K562 (cell line): ENCODE measurements at regions not wholly inside any gene's neighbourhood (a gene's known extent, or its start where the extent isn't known, plus 50 kb on each side); places are given as distances from the start of the nearest gene placed in this dataset.

Experiments
- ATAC-seq: fragments of 200-7000 bp; cut with Tn5 transposase; 3 replicates; pipeline ENCODE4 v1.9.1; 2020; ENCODE audit warnings: moderate library complexity
- BruUV-seq: library from RNA; stranded (reverse); fragments of 400-500 nt; replicated peaks from 2 replicates; lab custom pipeline; 2021; lab: Mats Ljungman, UMichigan
- CTCF ChIA-PET: fragments of 300-600 bp; formaldehyde crosslinking; extraction: SDS; loops from one replicate; lab custom pipeline; 2021; ENCODE audit warnings: low intra/inter-chr PET ratio; lab: Yijun Ruan, JAX
- POLR2A ChIA-PET: fragments of 300-600, 350-650 bp; sonication (Branson Sonifier 250); formaldehyde crosslinking; extraction: SDS; loops from one replicate; lab custom pipeline; 2021; ENCODE audit warnings: antibody characterized with exemption, inconsistent platforms; lab: Yijun Ruan, JAX
- DNase-seq, 4 experiments: peaks; one replicate each; pipeline versions ENCODE4 v3.0.0 to v3.0.0-alpha.2; 2011 to 2018; ENCODE audit warnings: low spot score in 3 of 4, mixed read lengths in 3 of 4; ENCODE audit errors: extremely low read depth in 1 of 4
- FAIRE-seq: peaks from 2 replicates; lab custom pipeline; 2011; peaks lifted over from hg19 to GRCh38; lab: Jason Lieb, UNC
- H2AFZ ChIP-seq: 2 replicates; pipeline ENCODE4 v1.6.0; 2011; ENCODE audit warnings: low read depth, low read length, control low read depth, inconsistent platforms
- H3K27ac ChIP-seq: fragments of 200-600 bp; 3 replicates; pipeline ENCODE4 v1.8.0; 2011; ENCODE audit warnings: low read depth, mild to moderate bottlenecking, control low read depth, inconsistent platforms, low read length, moderate library complexity, mixed read lengths; ENCODE audit errors: extremely low read depth
- H3K27me3 ChIP-seq, 2 experiments: fragments of 300-600 bp in 1 of 2; 2 replicates in 1 of 2; 3 replicates in 1 of 2; pipeline versions ENCODE4 v1.6.0 to v1.8.0; 2011; ENCODE audit warnings: inconsistent platforms in 2 of 2, low read length in 2 of 2, mild to moderate bottlenecking in 1 of 2, mixed read lengths in 1 of 2, moderate library complexity in 1 of 2; ENCODE audit not compliant: control insufficient read depth in 2 of 2, insufficient read depth in 2 of 2
- H3K36me3 ChIP-seq: fragments of 300-600 bp; 3 replicates; pipeline ENCODE4 v1.8.0; 2011; ENCODE audit warnings: mild to moderate bottlenecking, low read length, inconsistent platforms; ENCODE audit not compliant: control insufficient read depth, insufficient read depth
- H3K4me1 ChIP-seq, 2 experiments: fragments of 200-600 bp in 1 of 2; replicated peaks in 1 of 2; 2 replicates in 1 of 2; 3 replicates in 1 of 2; pipeline versions ENCODE4 v1.5.1 to v1.8.0; 2011; ENCODE audit warnings: inconsistent platforms in 2 of 2, low read length in 2 of 2, mild to moderate bottlenecking in 1 of 2, mixed read lengths in 1 of 2, moderate library complexity in 1 of 2; ENCODE audit not compliant: control insufficient read depth in 2 of 2, insufficient read depth in 2 of 2
- H3K4me2 ChIP-seq: 2 replicates; pipeline ENCODE4 v1.6.1; 2011; ENCODE audit warnings: low read length, control low read depth, inconsistent platforms, mixed read lengths; ENCODE audit not compliant: insufficient read depth
- H3K4me3 ChIP-seq: fragments of 200-600 bp; sonication (generic), shearing (Covaris generic); 2 replicates; pipeline ENCODE4 v1.5.1; 2016; ENCODE audit warnings: control low read depth, inconsistent platforms
- H3K79me2 ChIP-seq: fragments of 200-600 bp; 3 replicates; pipeline ENCODE4 v1.8.0; 2011; ENCODE audit warnings: low read length, inconsistent platforms; ENCODE audit not compliant: control insufficient read depth, insufficient read depth
- H3K9ac ChIP-seq, 2 experiments: 2 replicates each; pipeline versions ENCODE4 v1.6.0 to v1.6.1; 2011; ENCODE audit warnings: low read depth in 2 of 2, low read length in 2 of 2, control low read depth in 1 of 2, inconsistent platforms in 1 of 2, mild to moderate bottlenecking in 1 of 2, mixed read lengths in 1 of 2; ENCODE audit not compliant: insufficient read depth in 1 of 2
- H3K9me1 ChIP-seq: one replicate; pipeline ENCODE4 v1.6.0; 2011; ENCODE audit warnings: inconsistent platforms, mild to moderate bottlenecking, low read length, moderate library complexity; ENCODE audit not compliant: control insufficient read depth, insufficient read depth
- H3K9me3 ChIP-seq: replicated peaks from 2 replicates; pipeline ENCODE4 v1.5.1; 2011; ENCODE audit warnings: low read depth, low read length, inconsistent platforms; ENCODE audit not compliant: control insufficient read depth, insufficient read depth
- H4K20me1 ChIP-seq: replicated peaks from 2 replicates; pipeline ENCODE4 v1.6.1; 2011; ENCODE audit warnings: low read length, inconsistent platforms, mixed read lengths; ENCODE audit not compliant: control insufficient read depth, insufficient read depth
- CHCHD3 ChIP-seq: fragments of 250-450 bp; sonication (Bioruptor Pico); IDR thresholded peaks from 2 replicates; pipeline ENCODE4 v2.1.2; 2022; ENCODE audit warnings: mild to moderate bottlenecking
- E2F5 ChIP-seq: sonication (generic); formaldehyde crosslinking; IDR thresholded peaks from 2 replicates; pipeline ENCODE4 v1.8.0; 2022; ENCODE audit warnings: mild to moderate bottlenecking, missing genetic modification reagents
- FOS ChIP-seq: IDR thresholded peaks from 3 replicates; pipeline ENCODE4 v1.6.1; 2011; ENCODE audit not compliant: insufficient read length; ENCODE audit errors: extremely low read depth
- MIER1 ChIP-seq: fragments of 450-650 bp; IDR thresholded peaks from 2 replicates; pipeline ENCODE4 v1.6.1; 2016; ENCODE audit warnings: antibody characterized with exemption, mild to moderate bottlenecking, low read depth
- MYNN ChIP-seq, 2 experiments: sonication (generic); formaldehyde crosslinking in 1 of 2; IDR thresholded peaks; 2 replicates each; pipeline versions ENCODE4 v1.5.0 to v1.6.1; 2016 to 2020; ENCODE audit warnings: antibody characterized with exemption in 1 of 2, missing genetic modification reagents in 1 of 2
- POU5F1 ChIP-seq: fragments of 150-350 bp; IDR thresholded peaks from 2 replicates; pipeline ENCODE4 v1.6.1; 2014; ENCODE audit warnings: borderline replicate concordance, low read length, low read depth, mild to moderate bottlenecking; ENCODE audit not compliant: partially characterized antibody
- RFX5 ChIP-seq: IDR thresholded peaks from 2 replicates; pipeline ENCODE4 v1.6.1; 2011; ENCODE audit warnings: low read depth, mild to moderate bottlenecking, improper control_type of control experiment, low read length
- XRCC5 ChIP-seq: fragments of 200-400 bp; formaldehyde crosslinking; IDR thresholded peaks from 2 replicates; pipeline ENCODE4 v1.6.1; 2017; ENCODE audit warnings: low read depth, mild to moderate bottlenecking, low read length
- ZNF280B ChIP-seq: fragments of 250-450 bp; sonication (Bioruptor Pico); IDR thresholded peaks from 2 replicates; pipeline ENCODE4 v1.5.1; 2021; ENCODE audit warnings: mild to moderate bottlenecking
- ZNF3 ChIP-seq: fragments of 250-450 bp; sonication (Bioruptor Pico); IDR thresholded peaks from 2 replicates; pipeline ENCODE4 v1.5.0; 2021; ENCODE audit warnings: mild to moderate bottlenecking, moderate library complexity
- ZNF408 ChIP-seq: fragments of 250-450 bp; sonication (Bioruptor Pico); IDR thresholded peaks from 2 replicates; pipeline ENCODE4 v1.4.0; 2020; ENCODE audit warnings: low read depth, mild to moderate bottlenecking, moderate library complexity
- WGBS: fragments of 100-300 bp; shearing (Covaris generic); methylation state at CpG from one replicate; pipeline ENCODE4 v1.1.6; 2016; ENCODE audit warnings: low coverage, mixed read lengths; ENCODE audit not compliant: insufficient coverage; ENCODE audit errors: missing lambda C conversion rate; 5-methylcytosine and 5-hydroxymethylcytosine counted together
- in situ Hi-C: fragments of 300-500 bp; cut with MboI; formaldehyde crosslinking; loops from 4 replicates; pipeline ENCODE4 v1.15.0; 2018; ENCODE audit warnings: inconsistent platforms, mixed read lengths
- intact Hi-C: fragments of 100-400 bp; cut with micrococcal nuclease; formaldehyde crosslinking; loops from 2 replicates; pipeline ENCODE4 v1.14.2; 2022

GRCh38 chr6:170212956-170213636, 77.8 kb downstream of the DLL1 start:
- POLR2A ChIA-PET = no interaction called here
- no peak overlapping the region for H2AFZ ChIP-seq
- no peaks in the 10 kb centered on the region for H3K36me3 ChIP-seq
- no peak overlapping the region for H3K4me3 ChIP-seq
- ATAC-seq = no peak
- no peak for FAIRE-seq
- TF ChIP-seq CHCHD3 (CRISPR knock-in tag) (no peak), MIER1 (no peak), POU5F1 (no peak), MYNN (IDR thresholded peaks at IDR 0.05) (no peak), MYNN (CRISPR knock-in tag; IDR thresholded peaks at IDR 0.05) (no peak), RFX5 (no peak), XRCC5 (no peak), ZNF408 (CRISPR knock-in tag) (no peak), ZNF280B (no peak), FOS (no peak), ZNF3 (CRISPR knock-in tag) (no peak), E2F5 (no peak)
- no peaks in the 10 kb centered on the region for H4K20me1 ChIP-seq
- DNase-seq = no peak
- no peaks in the 10 kb centered on the region for H3K9me3 ChIP-seq
- peaks cover 32 to 45% of the 10 kb centered on the region in 2 experiments; a peak in 4 of 5 replicates for H3K27me3 ChIP-seq
- in situ Hi-C loops (no loop called here), intact Hi-C loops (no loop called here)
- no peaks in the 10 kb centered on the region for H3K9me1 ChIP-seq
- 25% methylated on average over 39 of the region's 40 CpGs for WGBS
- no peak overlapping the region for H3K27ac ChIP-seq
- H3K4me2 ChIP-seq = no peak overlapping the region
- no TSS peak for BruUV-seq
- H3K9ac ChIP-seq = no peak overlapping the region
- CTCF ChIA-PET = no interaction called here
- H3K79me2 ChIP-seq = no peaks in the 10 kb centered on the region
- H3K4me1 ChIP-seq = no peaks in the 10 kb centered on the region
